ENCODE measurements at regions not wholly inside any gene's neighbourhood (a gene's known extent, or its start where the extent isn't known, plus 50 kb on each side); places are given as distances from the start of the nearest gene placed in this dataset.

- no peak for DNase-seq
- ChIA-PET POLR2A (no interaction called here), CTCF (no interaction called here)
- Mint-ChIP-seq H3K9me3 (no peaks in the 10 kb centered on the region), H3K27ac (no peak overlapping the region), H3K4me3 (no peak overlapping the region), H3K36me3 (ENCODE audit: low read depth) (no peaks in the 10 kb centered on the region), H3K4me1 (ENCODE audit: low read depth) (peaks cover 4% of the 10 kb centered on the region), H3K27me3 (no peaks in the 10 kb centered on the region)
- intact Hi-C loops (cut with micrococcal nuclease), result no loop called here
- ATAC-seq, result no peak
- TF ChIP-seq, protein P1, sequence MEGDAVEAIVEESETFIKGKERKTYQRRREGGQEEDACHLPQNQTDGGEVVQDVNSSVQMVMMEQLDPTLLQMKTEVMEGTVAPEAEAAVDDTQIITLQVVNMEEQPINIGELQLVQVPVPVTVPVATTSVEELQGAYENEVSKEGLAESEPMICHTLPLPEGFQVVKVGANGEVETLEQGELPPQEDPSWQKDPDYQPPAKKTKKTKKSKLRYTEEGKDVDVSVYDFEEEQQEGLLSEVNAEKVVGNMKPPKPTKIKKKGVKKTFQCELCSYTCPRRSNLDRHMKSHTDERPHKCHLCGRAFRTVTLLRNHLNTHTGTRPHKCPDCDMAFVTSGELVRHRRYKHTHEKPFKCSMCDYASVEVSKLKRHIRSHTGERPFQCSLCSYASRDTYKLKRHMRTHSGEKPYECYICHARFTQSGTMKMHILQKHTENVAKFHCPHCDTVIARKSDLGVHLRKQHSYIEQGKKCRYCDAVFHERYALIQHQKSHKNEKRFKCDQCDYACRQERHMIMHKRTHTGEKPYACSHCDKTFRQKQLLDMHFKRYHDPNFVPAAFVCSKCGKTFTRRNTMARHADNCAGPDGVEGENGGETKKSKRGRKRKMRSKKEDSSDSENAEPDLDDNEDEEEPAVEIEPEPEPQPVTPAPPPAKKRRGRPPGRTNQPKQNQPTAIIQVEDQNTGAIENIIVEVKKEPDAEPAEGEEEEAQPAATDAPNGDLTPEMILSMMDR (IDR thresholded peaks at IDR 0.05), result no peak
Measured at GRCh38 chr12:93292731-93293566, 84.8 kb upstream of the NUDT4 start.

GRCh38 chr12:93297032-93297431, 80.7 kb upstream of the NUDT4 start:
- H3K36me3 Mint-ChIP-seq (ENCODE audit: low read depth), result no peaks in the 10 kb centered on the region
- CTCF ChIA-PET, result interaction anchor here (1.1 kb wide), 2 partner anchors 41 to 310 kb away, joined by 3 to 4 read pairs; no protein-coding TSS in a partner anchor
- POLR2A ChIA-PET, result no interaction called here
- intact Hi-C loops (cut with micrococcal nuclease), result no loop called here
- no peak overlapping the region for H3K27ac Mint-ChIP-seq
- H3K27me3 Mint-ChIP-seq, result no peaks in the 10 kb centered on the region
- H3K4me1 Mint-ChIP-seq (ENCODE audit: low read depth), result peaks cover 4% of the 10 kb centered on the region
- DNase-seq, result no peak
- H3K9me3 Mint-ChIP-seq, result no peaks in the 10 kb centered on the region
- H3K4me3 Mint-ChIP-seq, result no peak overlapping the region
- TF ChIP-seq, protein P1 (IDR thresholded peaks at IDR 0.05), result no peak
- ATAC-seq, result peak; percentile 34

GRCh38 chr12:93297536-93297935, 80.2 kb upstream of the NUDT4 start:
- TF ChIP-seq, protein P1 (IDR thresholded peaks at IDR 0.05), result no peak
- Mint-ChIP-seq H3K4me1 (ENCODE audit: low read depth) (peaks cover 4% of the 10 kb centered on the region), H3K36me3 (ENCODE audit: low read depth) (no peaks in the 10 kb centered on the region), H3K27ac (no peak overlapping the region), H3K27me3 (no peaks in the 10 kb centered on the region), H3K9me3 (no peaks in the 10 kb centered on the region), H3K4me3 (no peak overlapping the region)
- DNase-seq (no peak), ATAC-seq (no peak)
- ChIA-PET CTCF (interaction anchor here (1.1 kb wide), 2 partner anchors 42 to 310 kb away, joined by 3 to 4 read pairs; no protein-coding TSS in a partner anchor), POLR2A (no interaction called here)
- intact Hi-C loops (cut with micrococcal nuclease), result no loop called here

- intact Hi-C loops (cut with micrococcal nuclease), result no loop called here
Measured at GRCh38 chr12:93299262-93299846, 78.4 kb upstream of the NUDT4 start.

More at GRCh38 chr12:93299262-93299846, 78.4 kb upstream of the NUDT4 start:
- no peak overlapping the region for H3K4me3 Mint-ChIP-seq
- CTCF ChIA-PET, result no interaction called here
- DNase-seq, result no peak
- no peaks in the 10 kb centered on the region for H3K9me3 Mint-ChIP-seq
- no peaks in the 10 kb centered on the region for H3K36me3 Mint-ChIP-seq (ENCODE audit: low read depth)
- no peak for ATAC-seq
- no peak overlapping the region for H3K27ac Mint-ChIP-seq
- no peaks in the 10 kb centered on the region for H3K27me3 Mint-ChIP-seq
- H3K4me1 Mint-ChIP-seq (ENCODE audit: low read depth), result peaks cover 4% of the 10 kb centered on the region
- TF ChIP-seq, protein P1 (IDR thresholded peaks at IDR 0.05), result no peak
- POLR2A ChIA-PET, result no interaction called here
